ENCODE measurements at regions not wholly inside any gene's neighbourhood (a gene's known extent, or its start where the extent isn't known, plus 50 kb on each side); places are given as distances from the start of the nearest gene placed in this dataset.

DNA sequence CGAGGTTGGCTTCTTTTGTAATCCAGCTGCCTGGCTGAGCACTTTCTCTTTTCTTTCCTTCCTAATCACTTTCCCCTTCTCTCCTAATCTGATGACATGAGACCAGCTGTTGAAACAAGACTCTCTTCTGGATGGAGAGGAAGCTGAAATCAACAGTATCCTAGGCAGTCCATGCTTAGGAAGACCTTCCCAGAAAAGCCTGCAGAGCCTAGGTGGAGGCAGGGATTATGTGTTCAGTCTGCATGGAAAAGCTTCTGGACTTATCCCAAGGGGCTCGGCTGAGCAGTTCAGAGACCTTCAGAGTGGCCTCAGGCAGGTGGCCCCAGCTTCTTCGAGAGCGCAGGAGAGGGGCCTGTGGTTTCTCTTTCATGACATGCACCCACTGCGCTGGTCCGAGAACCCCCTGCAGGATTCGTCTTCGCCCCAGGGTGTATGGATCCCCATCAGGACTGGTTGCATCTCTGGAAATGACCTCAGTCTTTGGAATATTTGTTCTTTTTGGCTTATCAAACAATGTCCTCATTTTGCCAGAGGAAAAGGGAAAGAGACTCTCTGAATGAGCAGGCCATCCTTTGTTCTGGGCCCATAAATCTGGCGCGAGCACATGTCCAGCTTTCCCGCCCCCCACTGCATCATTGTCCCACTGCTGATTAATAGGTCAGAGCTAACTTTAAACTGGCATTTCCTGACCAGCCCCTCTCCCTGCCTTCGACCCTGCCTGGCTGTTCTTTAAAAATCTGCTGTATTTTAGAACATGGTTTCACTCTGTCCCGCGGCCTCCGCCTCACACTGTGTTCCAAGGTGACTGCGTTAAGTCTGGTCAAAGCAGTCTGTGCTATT, 177.9 kb upstream of the KLF4 start:
- TF ChIP-seq, protein P1, sequence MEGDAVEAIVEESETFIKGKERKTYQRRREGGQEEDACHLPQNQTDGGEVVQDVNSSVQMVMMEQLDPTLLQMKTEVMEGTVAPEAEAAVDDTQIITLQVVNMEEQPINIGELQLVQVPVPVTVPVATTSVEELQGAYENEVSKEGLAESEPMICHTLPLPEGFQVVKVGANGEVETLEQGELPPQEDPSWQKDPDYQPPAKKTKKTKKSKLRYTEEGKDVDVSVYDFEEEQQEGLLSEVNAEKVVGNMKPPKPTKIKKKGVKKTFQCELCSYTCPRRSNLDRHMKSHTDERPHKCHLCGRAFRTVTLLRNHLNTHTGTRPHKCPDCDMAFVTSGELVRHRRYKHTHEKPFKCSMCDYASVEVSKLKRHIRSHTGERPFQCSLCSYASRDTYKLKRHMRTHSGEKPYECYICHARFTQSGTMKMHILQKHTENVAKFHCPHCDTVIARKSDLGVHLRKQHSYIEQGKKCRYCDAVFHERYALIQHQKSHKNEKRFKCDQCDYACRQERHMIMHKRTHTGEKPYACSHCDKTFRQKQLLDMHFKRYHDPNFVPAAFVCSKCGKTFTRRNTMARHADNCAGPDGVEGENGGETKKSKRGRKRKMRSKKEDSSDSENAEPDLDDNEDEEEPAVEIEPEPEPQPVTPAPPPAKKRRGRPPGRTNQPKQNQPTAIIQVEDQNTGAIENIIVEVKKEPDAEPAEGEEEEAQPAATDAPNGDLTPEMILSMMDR (conservative IDR thresholded peaks at IDR 0.05) = no peak
- no peak overlapping the region for H3K27ac ChIP-seq

DNA sequence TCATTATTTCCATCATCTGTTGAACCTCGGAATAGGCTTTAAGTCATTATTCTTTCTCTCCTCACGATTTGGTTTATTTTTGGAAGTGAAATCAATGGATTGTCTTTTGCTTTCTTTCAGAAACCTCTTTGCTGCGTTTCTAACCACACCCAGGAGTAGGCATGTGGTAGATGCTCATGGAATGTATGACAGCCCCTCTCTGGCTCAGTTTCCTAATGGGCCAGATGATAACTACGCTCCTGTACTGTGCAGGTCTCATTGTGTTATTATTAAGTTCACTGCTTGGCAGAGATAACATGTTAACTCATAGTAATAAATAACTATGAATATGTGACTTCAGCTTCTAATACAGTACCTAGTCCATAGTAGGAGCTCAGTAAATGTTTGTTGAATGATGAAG, 175.5 kb upstream of the KLF4 start:
- TF ChIP-seq, protein P1 (conservative IDR thresholded peaks at IDR 0.05) = no peak
- H3K27ac ChIP-seq = no peak overlapping the region

DNA sequence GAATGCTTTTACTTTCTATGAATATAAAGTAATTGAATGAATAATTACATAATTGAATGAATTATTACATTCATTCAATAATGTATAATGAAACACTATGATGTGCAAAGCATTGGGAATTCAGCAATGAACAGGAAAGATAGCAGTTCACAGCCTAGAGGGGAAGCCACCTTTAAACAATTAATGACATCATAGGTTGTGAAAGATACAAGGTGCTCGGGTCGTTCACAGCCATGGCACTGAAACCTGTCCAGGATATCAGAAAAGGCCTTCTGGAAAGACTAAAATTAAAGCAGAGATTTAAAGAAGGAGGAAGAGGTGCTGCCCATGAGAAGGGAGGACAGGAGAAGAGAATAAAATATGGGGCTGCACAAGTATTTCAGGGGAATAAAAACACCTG, 171.4 kb upstream of the KLF4 start:
- TF ChIP-seq, protein P1 (conservative IDR thresholded peaks at IDR 0.05) = no peak
- no peak overlapping the region for H3K27ac ChIP-seq

DNA sequence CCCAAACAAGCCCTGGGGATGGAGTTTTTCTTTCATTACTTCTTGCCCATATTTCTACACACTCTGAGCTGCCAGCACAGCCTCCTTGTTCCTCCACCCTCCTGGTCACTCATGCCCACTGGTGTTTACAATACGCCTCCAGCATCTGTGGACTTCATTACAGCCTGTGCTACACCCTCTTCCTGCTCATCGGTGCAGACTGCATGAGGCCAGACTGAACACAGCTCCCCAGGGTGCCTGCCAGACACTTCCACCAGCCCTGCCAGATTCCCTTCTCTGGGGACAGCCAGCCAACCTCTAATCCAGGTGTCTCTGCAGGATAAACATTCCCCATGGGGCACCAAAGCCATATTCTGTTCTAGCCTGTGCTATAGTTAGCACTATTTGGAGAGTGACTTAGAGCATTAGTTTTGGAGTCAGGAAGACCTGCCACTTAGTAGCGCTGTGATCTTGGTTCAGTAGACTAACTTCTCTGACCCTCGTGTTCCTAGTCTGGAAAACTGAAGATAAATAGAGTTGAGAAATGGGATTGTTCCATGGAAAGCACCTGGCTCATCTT, 163.8 kb upstream of the KLF4 start:
- TF ChIP-seq, protein P1 (conservative IDR thresholded peaks at IDR 0.05) = no peak
- H3K27ac ChIP-seq = no peak overlapping the region

DNA sequence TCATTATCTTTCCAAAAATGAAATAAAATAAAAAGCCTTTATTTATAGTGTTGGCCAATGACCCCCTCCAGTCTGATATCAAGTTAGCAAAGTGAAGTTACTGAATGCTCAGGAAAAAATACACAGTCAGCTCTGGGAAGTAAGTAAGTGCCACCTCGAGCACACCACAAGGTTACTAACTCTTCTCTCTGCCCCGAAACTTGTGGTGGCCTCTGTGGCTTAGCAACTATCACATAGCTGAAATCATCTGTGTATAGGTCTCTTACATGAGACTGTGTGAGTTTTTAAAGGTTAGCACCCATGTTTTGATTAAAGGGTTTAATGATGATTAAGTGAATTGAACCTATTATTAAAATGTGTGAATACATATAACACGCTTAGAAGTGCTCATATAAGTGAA, 161.4 kb upstream of the KLF4 start:
- TF ChIP-seq, protein P1 (conservative IDR thresholded peaks at IDR 0.05) = no peak
- H3K27ac ChIP-seq = no peak overlapping the region

DNA sequence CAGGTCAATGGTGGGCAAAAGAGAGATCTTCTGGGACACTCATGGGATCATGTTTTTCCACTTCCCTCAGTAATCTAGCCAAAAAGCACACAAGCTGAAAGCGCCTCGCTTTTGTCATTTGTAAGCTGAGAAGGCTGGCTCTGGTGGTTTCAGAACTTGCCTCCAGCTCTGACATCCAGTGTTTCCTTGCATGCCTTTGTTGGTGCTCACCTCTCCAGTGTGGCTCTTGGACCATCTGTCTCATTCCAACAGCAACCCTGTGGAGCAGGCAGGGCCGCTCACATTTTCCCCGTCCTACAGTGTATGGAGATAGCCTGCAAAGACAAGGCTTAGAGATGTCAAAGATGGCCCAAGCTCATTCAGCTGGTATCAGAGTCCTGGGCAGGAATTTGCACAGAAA, 160.8 kb upstream of the KLF4 start:
- TF ChIP-seq, protein P1 (conservative IDR thresholded peaks at IDR 0.05) = no peak
- no peak overlapping the region for H3K27ac ChIP-seq

DNA sequence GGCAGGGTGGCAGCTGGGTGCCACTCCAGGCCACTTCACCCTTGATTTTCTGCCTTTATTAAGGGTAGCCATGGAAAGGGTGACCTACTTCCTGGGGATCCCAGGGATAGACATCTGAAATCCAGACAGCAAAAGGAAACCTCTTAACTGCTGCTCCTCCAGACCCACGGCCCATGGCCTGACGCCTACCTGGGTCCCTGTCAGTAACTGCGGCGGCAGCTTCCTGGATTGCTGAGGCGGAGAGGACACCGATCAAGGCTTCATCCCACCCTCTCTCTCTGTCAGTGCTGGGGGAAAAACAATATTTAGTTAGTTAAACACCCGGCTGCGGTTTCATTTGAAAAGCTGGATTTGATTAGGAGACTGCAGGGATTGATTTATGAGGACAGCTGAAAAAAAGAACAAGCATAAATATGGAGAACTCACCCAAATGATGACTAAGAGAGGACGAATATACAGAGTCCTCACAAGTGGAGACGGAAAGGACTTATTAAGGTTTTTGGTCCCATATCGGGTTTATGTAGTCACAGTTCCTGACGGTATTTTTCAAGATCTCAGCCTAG, 158.7 kb upstream of the KLF4 start:
- TF ChIP-seq, protein P1 (conservative IDR thresholded peaks at IDR 0.05) = no peak
- no peak overlapping the region for H3K27ac ChIP-seq
